Adrenal gland (tissue), 9 donors: ENCODE measurements at regions not wholly inside any gene's neighbourhood (a gene's known extent, or its start where the extent isn't known, plus 50 kb on each side); places are given as distances from the start of the nearest gene placed in this dataset.

Experiments
- DNase-seq, 7 donors: peaks; one replicate each; pipeline ENCODE4 v3.0.0-alpha.2; 2019 to 2020
- H3K27ac ChIP-seq, 5 donors: fragments of 200-600 bp; sonication (generic) in 4 of 5; 1 replicate in 3 of 5; 2 replicates in 2 of 5; pipeline versions ENCODE4 v1.5.1 to v1.8.0; 2016 to 2020; ENCODE audit warnings: mild to moderate bottlenecking in 1 of 5
- H3K27me3 ChIP-seq: fragments of 200-600 bp; 2 replicates; pipeline ENCODE4 v1.8.0; 2021
- H3K36me3 ChIP-seq, 2 donors: fragments of 200-600 bp; replicated peaks in 1 of 2; 1 replicate in 1 of 2; 2 replicates in 1 of 2; pipeline versions ENCODE4 v1.5.1 to v1.8.0; 2018 to 2022
- H3K4me1 ChIP-seq, 2 donors: fragments of 200-600 bp; replicated peaks in 1 of 2; 1 replicate in 1 of 2; 2 replicates in 1 of 2; pipeline versions ENCODE4 v1.5.1 to v1.8.0; 2018 to 2021
- H3K4me3 ChIP-seq, 4 donors: fragments of 200-600 bp; sonication (generic) in 3 of 4; one replicate each; pipeline ENCODE4 v1.5.1; 2016 to 2018
- H3K9me3 ChIP-seq, 3 donors: fragments of 200-600 bp; sonication (generic) in 1 of 3; replicated peaks in 1 of 3; 1 replicate in 2 of 3; 2 replicates in 1 of 3; pipeline versions ENCODE4 v1.5.1 to v1.8.0; 2016 to 2021
- CTCF ChIP-seq, 6 experiments: fragments of 450-650 bp in 4 of 6; fragments of 200-600 bp in 2 of 6; sonication (generic) in 1 of 6; IDR thresholded peaks; 1 replicate in 5 of 6; 2 replicates in 1 of 6; pipeline versions ENCODE4 v1.5.1 to v1.8.0; 2016 to 2021; ENCODE audit warnings: antibody characterized with exemption in 6 of 6, mild to moderate bottlenecking in 2 of 6, moderate library complexity in 1 of 6
- POLR2A ChIP-seq, 2 donors: fragments of 450-650 bp; IDR thresholded peaks; one replicate each; pipeline ENCODE4 v1.6.1; 2017; ENCODE audit warnings: antibody characterized with exemption in 2 of 2, mild to moderate bottlenecking in 2 of 2, moderate library complexity in 1 of 2
- WGBS, 4 donors: extraction: QIAGEN DNeasy Blood & Tissue Kit in 2 of 4; methylation state at CpG; one replicate each; pipeline versions ENCODE4 v1.1.5 to v1.1.7; 2013 to 2017; 5-methylcytosine and 5-hydroxymethylcytosine counted together
- intact Hi-C, 2 donors: fragments of 100-400 bp; cut with DNase I; formaldehyde crosslinking; loops; one replicate each; pipeline versions ENCODE4 v1.14.1 to v1.15.0; 2022 to 2023
- donor health status: healthy with polysubstance abuse.
- donor health status: Bipolar disorder and iron deficiency.
- donor health status: DM: yes; HTN: yes; CAD: no.
- donor health status: DM: no; HTN: no; CAD: no.
- donor health status: DM: no; HTN: no; CAD: no.

- H3K4me1 ChIP-seq = no peaks in the 10 kb centered on the region
- H3K4me3 ChIP-seq = no peak overlapping the region
- WGBS, 4 donors = 0 to 95% (median 41%) methylated on average over 1 of the region's 1 CpG
- intact Hi-C loops = no loop called here
- H3K27ac ChIP-seq = no peak overlapping the region
- TF ChIP-seq POLR2A (IDR thresholded peaks at IDR 0.05) (no peak), CTCF (IDR thresholded peaks at IDR 0.05) (no peak)
- no peaks in the 10 kb centered on the region for H3K9me3 ChIP-seq
- H3K27me3 ChIP-seq = no peaks in the 10 kb centered on the region
- H3K36me3 ChIP-seq = no peaks in the 10 kb centered on the region
- no peak for DNase-seq
Observed at GRCh38 chr10:130871406-130871805, 440.1 kb downstream of the TCERG1L start.

GRCh38 chr10:130873636-130874035, 437.9 kb downstream of the TCERG1L start:
- intact Hi-C loops = no loop called here
- Histone ChIP-seq H3K36me3 (no peaks in the 10 kb centered on the region), H3K27ac (no peak overlapping the region), H3K4me1 (no peaks in the 10 kb centered on the region), H3K27me3 (no peaks in the 10 kb centered on the region), H3K9me3 (no peaks in the 10 kb centered on the region), H3K4me3 (no peak overlapping the region)
- peak in 1 of 7 donors; percentile 25 for DNase-seq
- TF ChIP-seq POLR2A (IDR thresholded peaks at IDR 0.05) = no peak
- no peak for TF ChIP-seq CTCF (IDR thresholded peaks at IDR 0.05)
- 63 to 90% (median 75%) methylated on average over 1 of the region's 1 CpG for WGBS, 4 donors

- Histone ChIP-seq H3K4me3 (no peak overlapping the region), H3K9me3 (no peaks in the 10 kb centered on the region), H3K4me1 (no peaks in the 10 kb centered on the region), H3K27ac (no peak overlapping the region), H3K27me3 (no peaks in the 10 kb centered on the region), H3K36me3 (no peaks in the 10 kb centered on the region)
- WGBS, 4 donors = 45 to 71% (median 59%) methylated on average over 2 of the region's 2 CpGs
- TF ChIP-seq POLR2A (IDR thresholded peaks at IDR 0.05) (no peak), CTCF (IDR thresholded peaks at IDR 0.05) (no peak)
- no peak for DNase-seq
- intact Hi-C loops = no loop called here
Observed at GRCh38 chr10:130875116-130875515, 436.4 kb downstream of the TCERG1L start.

- Histone ChIP-seq H3K27ac (no peak overlapping the region), H3K9me3 (no peaks in the 10 kb centered on the region), H3K4me3 (no peak overlapping the region), H3K36me3 (no peaks in the 10 kb centered on the region), H3K27me3 (no peaks in the 10 kb centered on the region), H3K4me1 (no peaks in the 10 kb centered on the region)
- TF ChIP-seq CTCF (IDR thresholded peaks at IDR 0.05) (no peak), POLR2A (IDR thresholded peaks at IDR 0.05) (no peak)
- DNase-seq = no peak
- 75 to 85% (median 79%) methylated on average over 6 to 7 of the region's 7 CpGs for WGBS, 4 donors
- intact Hi-C loops = no loop called here
Observed at GRCh38 chr10:130875897-130876472, 435.5 kb downstream of the TCERG1L start.
